MCF 10A (cell line): ENCODE measurements at regions not wholly inside any gene's neighbourhood (a gene's known extent, or its start where the extent isn't known, plus 50 kb on each side); places are given as distances from the start of the nearest gene placed in this dataset.

ENCODE experiments used
- BruUV-seq: library from RNA; stranded (reverse); fragments of 400-500 nt; replicated peaks from 2 replicates; lab custom pipeline; 2021; lab: Mats Ljungman, UMichigan
- CTCF ChIA-PET: fragments of 300-600 bp; sonication (Branson Sonifier 250); formaldehyde crosslinking; extraction: SDS; loops from one replicate; lab custom pipeline; 2021; ENCODE audit warnings: antibody characterized with exemption, inconsistent platforms; lab: Yijun Ruan, JAX
- POLR2A ChIA-PET: fragments of 300-600, 350-650 bp; sonication (Branson Sonifier 250); formaldehyde crosslinking; extraction: SDS; loops from one replicate; lab custom pipeline; 2020; ENCODE audit warnings: antibody characterized with exemption, inconsistent platforms; lab: Yijun Ruan, JAX
- DNase-seq: peaks from one replicate; pipeline ENCODE4 v3.0.0-alpha.2; 2018; ENCODE audit not compliant: unreplicated experiment
- H3K27ac Mint-ChIP-seq: one replicate; pipeline ENCODE4 v1.8.0; 2022; ENCODE audit warnings: mild to moderate bottlenecking, low read depth, mixed read lengths; ENCODE audit not compliant: unreplicated experiment
- H3K27me3 Mint-ChIP-seq: one replicate; pipeline ENCODE4 v1.8.0; 2022; ENCODE audit warnings: mixed read lengths; ENCODE audit not compliant: insufficient read depth, unreplicated experiment
- H3K36me3 Mint-ChIP-seq: one replicate; pipeline ENCODE4 v1.8.0; 2022; ENCODE audit warnings: mild to moderate bottlenecking, moderate library complexity, mixed read lengths; ENCODE audit not compliant: insufficient read depth, unreplicated experiment
- H3K4me1 Mint-ChIP-seq: one replicate; pipeline ENCODE4 v1.8.0; 2022; ENCODE audit warnings: mixed read lengths; ENCODE audit not compliant: insufficient read depth, unreplicated experiment
- H3K4me3 Mint-ChIP-seq: one replicate; pipeline ENCODE4 v1.8.0; 2022; ENCODE audit warnings: mild to moderate bottlenecking, moderate library complexity, mixed read lengths; ENCODE audit not compliant: unreplicated experiment
- H3K9me3 Mint-ChIP-seq: one replicate; pipeline ENCODE4 v1.8.0; 2022; ENCODE audit warnings: mixed read lengths; ENCODE audit not compliant: unreplicated experiment
- intact Hi-C: fragments of 100-400 bp; cut with micrococcal nuclease; formaldehyde crosslinking; loops from 2 replicates; pipeline ENCODE4 v1.14.1; 2022
- TF ChIP-seq, protein P1 (sequence below): fragments of 200-600 bp; IDR thresholded peaks from one replicate; pipeline ENCODE4 v1.8.0; 2022; ENCODE audit warnings: antibody characterized with exemption, mild to moderate bottlenecking; ENCODE audit not compliant: unreplicated experiment

DNA sequence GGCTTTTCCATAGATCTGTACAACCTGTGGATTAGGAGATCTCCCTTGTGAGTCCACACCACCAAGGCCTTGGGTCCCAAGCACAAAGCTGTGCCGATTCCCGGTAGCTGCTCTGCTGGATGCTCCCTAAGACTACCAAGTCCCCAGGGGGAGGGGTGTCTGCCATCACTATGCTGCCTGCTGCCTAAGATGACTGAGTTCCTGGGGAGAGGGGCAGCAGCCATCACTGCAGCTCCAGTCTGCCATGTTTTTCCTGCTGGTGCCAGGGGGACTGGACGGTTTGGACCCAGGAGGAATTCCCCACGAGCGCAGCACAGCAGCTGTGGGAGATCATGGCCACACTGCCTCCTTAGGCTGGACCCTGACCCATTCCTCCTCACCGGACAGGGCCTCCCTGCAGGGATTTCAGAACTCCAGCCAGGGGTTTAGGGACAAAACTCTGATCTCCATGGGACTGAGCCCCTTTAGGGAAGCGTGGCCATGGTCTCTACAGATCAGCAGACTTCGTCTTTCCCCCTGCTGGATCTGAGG is 1049.8 kb downstream of the SORCS1 start:
- BruUV-seq = no TSS peak
- H3K27ac Mint-ChIP-seq = no peak overlapping the region

DNA sequence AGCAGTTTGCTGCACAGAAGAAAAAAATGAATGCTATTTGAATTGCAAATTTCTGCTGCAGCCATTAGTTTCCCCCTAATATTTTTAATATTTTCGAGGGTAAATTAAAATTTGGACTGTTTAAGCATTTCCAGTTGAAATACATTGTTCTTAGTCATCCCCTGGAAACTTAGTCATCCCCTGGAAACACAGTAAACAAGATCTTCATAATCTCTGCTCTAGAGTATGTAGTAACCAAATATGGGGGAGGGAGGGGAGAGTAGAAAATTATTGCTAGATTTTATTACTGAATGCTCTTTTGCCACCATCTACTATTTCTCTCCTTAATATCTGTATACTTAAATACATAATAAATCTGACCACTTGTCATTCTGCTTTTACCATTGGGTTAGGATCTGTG is 1053.3 kb downstream of the SORCS1 start:
- peak; percentile 64 for DNase-seq
- ChIA-PET CTCF (no interaction called here), POLR2A (no interaction called here)
- H3K27ac Mint-ChIP-seq = peak overlapping the region; percentile 8
- H3K4me1 Mint-ChIP-seq = peaks cover 13% of the 10 kb centered on the region
- H3K27me3 Mint-ChIP-seq = no peaks in the 10 kb centered on the region
- H3K4me3 Mint-ChIP-seq = no peak overlapping the region
- intact Hi-C loops = loop anchor here (1.0 kb wide), 1 partner anchor 466 kb away; no protein-coding TSS in a partner anchor
- no TSS peak for BruUV-seq
- peaks cover 8% of the 10 kb centered on the region for H3K9me3 Mint-ChIP-seq
- TF ChIP-seq, protein P1, sequence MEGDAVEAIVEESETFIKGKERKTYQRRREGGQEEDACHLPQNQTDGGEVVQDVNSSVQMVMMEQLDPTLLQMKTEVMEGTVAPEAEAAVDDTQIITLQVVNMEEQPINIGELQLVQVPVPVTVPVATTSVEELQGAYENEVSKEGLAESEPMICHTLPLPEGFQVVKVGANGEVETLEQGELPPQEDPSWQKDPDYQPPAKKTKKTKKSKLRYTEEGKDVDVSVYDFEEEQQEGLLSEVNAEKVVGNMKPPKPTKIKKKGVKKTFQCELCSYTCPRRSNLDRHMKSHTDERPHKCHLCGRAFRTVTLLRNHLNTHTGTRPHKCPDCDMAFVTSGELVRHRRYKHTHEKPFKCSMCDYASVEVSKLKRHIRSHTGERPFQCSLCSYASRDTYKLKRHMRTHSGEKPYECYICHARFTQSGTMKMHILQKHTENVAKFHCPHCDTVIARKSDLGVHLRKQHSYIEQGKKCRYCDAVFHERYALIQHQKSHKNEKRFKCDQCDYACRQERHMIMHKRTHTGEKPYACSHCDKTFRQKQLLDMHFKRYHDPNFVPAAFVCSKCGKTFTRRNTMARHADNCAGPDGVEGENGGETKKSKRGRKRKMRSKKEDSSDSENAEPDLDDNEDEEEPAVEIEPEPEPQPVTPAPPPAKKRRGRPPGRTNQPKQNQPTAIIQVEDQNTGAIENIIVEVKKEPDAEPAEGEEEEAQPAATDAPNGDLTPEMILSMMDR = no peak
- no peaks in the 10 kb centered on the region for H3K36me3 Mint-ChIP-seq

More for the DNA sequence above, 1049.8 kb downstream of the SORCS1 start:
- TF ChIP-seq, protein P1 = no peak
- peaks cover 5% of the 10 kb centered on the region for H3K4me1 Mint-ChIP-seq
- intact Hi-C loops = no loop called here
- POLR2A ChIA-PET = interaction anchor here (0.8 kb wide), 1 partner anchor 9 kb away, joined by 3 read pairs; no protein-coding TSS in a partner anchor
- no peak for DNase-seq
- CTCF ChIA-PET = interaction anchor here (0.6 to 0.9 kb wide), 2 partner anchors 37 to 1673 kb away, joined by 3 read pairs; no protein-coding TSS in a partner anchor
- H3K27me3 Mint-ChIP-seq = no peaks in the 10 kb centered on the region
- peaks cover 25% of the 10 kb centered on the region for H3K9me3 Mint-ChIP-seq
- H3K4me3 Mint-ChIP-seq = no peak overlapping the region
- no peaks in the 10 kb centered on the region for H3K36me3 Mint-ChIP-seq

DNA sequence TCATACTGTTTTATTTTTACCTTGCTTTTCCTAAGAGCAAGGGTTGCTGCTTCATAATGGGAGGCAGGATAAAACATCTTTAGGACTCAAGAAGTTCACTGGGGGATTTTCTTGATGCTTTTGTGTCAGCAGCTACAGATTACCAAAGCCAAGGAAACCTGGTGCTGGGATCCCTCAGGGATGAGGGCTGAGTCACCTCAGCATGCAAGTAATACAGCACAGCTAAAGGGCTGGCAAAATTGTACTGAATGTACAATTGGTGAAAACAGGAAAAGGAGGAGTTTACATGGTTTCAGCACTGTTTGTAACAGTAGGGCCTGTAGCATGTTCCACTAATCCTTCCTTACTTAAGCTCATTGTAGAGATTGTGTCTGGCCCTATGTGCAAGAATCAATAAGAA is 1056.8 kb downstream of the SORCS1 start:
- H3K27ac Mint-ChIP-seq = peak overlapping the region; percentile 84
- peak; percentile 65 for DNase-seq
- POLR2A ChIA-PET = no interaction called here
- no TSS peak for BruUV-seq
- H3K27me3 Mint-ChIP-seq = no peaks in the 10 kb centered on the region
- no peak overlapping the region for H3K4me3 Mint-ChIP-seq
- CTCF ChIA-PET = no interaction called here
- TF ChIP-seq, protein P1 = no peak
- no peaks in the 10 kb centered on the region for H3K36me3 Mint-ChIP-seq
- H3K4me1 Mint-ChIP-seq = peaks cover 13% of the 10 kb centered on the region
- H3K9me3 Mint-ChIP-seq = no peaks in the 10 kb centered on the region
- intact Hi-C loops = no loop called here

DNA sequence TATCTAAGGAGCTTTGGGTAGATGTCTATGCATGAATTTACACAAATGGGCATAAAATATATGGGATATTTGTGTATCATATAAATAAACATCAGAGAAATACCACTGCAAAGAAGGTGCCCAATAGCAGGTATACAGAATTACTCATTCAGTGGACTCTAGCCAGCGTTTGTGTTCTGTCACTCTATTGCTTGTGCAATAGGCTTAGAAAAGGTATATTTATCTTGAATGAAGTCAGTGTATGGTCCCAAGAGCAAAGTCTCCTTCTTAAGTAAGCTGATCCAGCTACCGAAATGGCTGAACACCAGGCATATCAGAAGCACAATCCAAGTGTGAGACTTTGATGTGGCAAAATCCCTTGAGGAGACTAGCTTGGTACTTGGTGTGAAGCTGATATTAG is 1058.4 kb downstream of the SORCS1 start:
- Mint-ChIP-seq H3K4me3 (no peak overlapping the region), H3K36me3 (no peaks in the 10 kb centered on the region), H3K4me1 (peaks cover 13% of the 10 kb centered on the region), H3K27ac (no peak overlapping the region), H3K9me3 (no peaks in the 10 kb centered on the region), H3K27me3 (no peaks in the 10 kb centered on the region)
- TF ChIP-seq, protein P1 = no peak
- no peak for DNase-seq
- intact Hi-C loops = no loop called here
- POLR2A ChIA-PET = no interaction called here
- no TSS peak for BruUV-seq
- CTCF ChIA-PET = interaction anchor here (0.5 to 0.7 kb wide), 2 partner anchors 11 to 716 kb away, joined by 3 read pairs; no protein-coding TSS in a partner anchor
